GM23338 (cell line): ENCODE measurements at regions not wholly inside any gene's neighbourhood (a gene's known extent, or its start where the extent isn't known, plus 50 kb on each side); places are given as distances from the start of the nearest gene placed in this dataset.

ENCODE experiments used
- ATAC-seq: fragments of 200-7000 bp; cut with Tn5 transposase; 3 replicates; pipeline ENCODE4 v1.9.1; 2020
- DNase-seq: peaks from one replicate; pipeline ENCODE4 v3.0.0-alpha.2; 2015; ENCODE audit warnings: low spot score
- H2AFZ ChIP-seq: fragments of 200-600 bp; sonication (generic); 2 replicates; pipeline ENCODE4 v1.8.0; 2016; ENCODE audit warnings: antibody characterized with exemption, mild to moderate bottlenecking, moderate library complexity
- H3F3A ChIP-seq: fragments of 200-600 bp; sonication (generic); replicated peaks from 2 replicates; pipeline ENCODE4 v1.8.0; 2017; ENCODE audit warnings: antibody characterized with exemption, mixed run types, low read depth
- H3K27ac ChIP-seq: fragments of 200-600 bp; sonication (generic); 2 replicates; pipeline ENCODE4 v1.6.1; 2016; ENCODE audit warnings: low read depth
- H3K27me3 ChIP-seq: fragments of 200-600 bp; sonication (generic); 2 replicates; pipeline ENCODE4 v1.8.0; 2016; ENCODE audit warnings: mild to moderate bottlenecking, mixed run types, moderate library complexity; ENCODE audit not compliant: insufficient read depth
- H3K36me3 ChIP-seq: fragments of 200-600 bp; sonication (generic); 2 replicates; pipeline ENCODE4 v1.8.0; 2016; ENCODE audit warnings: mild to moderate bottlenecking; ENCODE audit not compliant: insufficient read depth
- H3K4me1 ChIP-seq: fragments of 200-600 bp; sonication (generic); 2 replicates; pipeline ENCODE4 v1.8.0; 2016; ENCODE audit warnings: mild to moderate bottlenecking, moderate library complexity; ENCODE audit not compliant: insufficient read depth
- H3K4me2 ChIP-seq: fragments of 200-600 bp; sonication (generic); 2 replicates; pipeline ENCODE4 v1.7.1; 2017; ENCODE audit warnings: mixed run types
- H3K4me3 ChIP-seq: fragments of 200-600 bp; sonication (generic); 2 replicates; pipeline ENCODE4 v1.6.1; 2016; ENCODE audit warnings: mixed run types
- H3K79me2 ChIP-seq: fragments of 200-600 bp; sonication (generic); replicated peaks from 2 replicates; pipeline ENCODE4 v1.8.0; 2017; ENCODE audit warnings: mild to moderate bottlenecking; ENCODE audit not compliant: insufficient read depth
- H3K9me2 ChIP-seq: fragments of 200-600 bp; sonication (generic); 2 replicates; pipeline ENCODE4 v1.8.0; 2017; ENCODE audit not compliant: insufficient read depth
- H4K20me1 ChIP-seq: fragments of 200-600 bp; sonication (generic); replicated peaks from 2 replicates; pipeline ENCODE4 v1.8.0; 2017; ENCODE audit warnings: mild to moderate bottlenecking; ENCODE audit not compliant: insufficient read depth
- H3K27ac Mint-ChIP-seq: 2 replicates; pipeline ENCODE4 v1.8.0; 2020; ENCODE audit warnings: inconsistent platforms, mild to moderate bottlenecking, moderate library complexity, mixed read lengths
- H3K27me3 Mint-ChIP-seq: 3 replicates; pipeline ENCODE4 v1.8.0; 2022; ENCODE audit warnings: low read depth, mild to moderate bottlenecking, moderate library complexity, mixed read lengths, inconsistent platforms; ENCODE audit not compliant: insufficient read depth, poor library complexity
- H3K36me3 Mint-ChIP-seq: 3 replicates; pipeline ENCODE4 v1.8.0; 2021; ENCODE audit warnings: low read depth, mild to moderate bottlenecking, inconsistent platforms, moderate library complexity, mixed read lengths
- H3K4me1 Mint-ChIP-seq: 3 replicates; pipeline ENCODE4 v1.8.0; 2020; ENCODE audit warnings: mild to moderate bottlenecking, inconsistent platforms, mixed read lengths
- H3K4me3 Mint-ChIP-seq: 3 replicates; pipeline ENCODE4 v1.8.0; 2021; ENCODE audit warnings: moderate library complexity, mild to moderate bottlenecking, inconsistent platforms, mixed read lengths
- H3K9me3 Mint-ChIP-seq: 3 replicates; pipeline ENCODE4 v1.8.0; 2020; ENCODE audit warnings: moderate library complexity, mild to moderate bottlenecking, inconsistent platforms, mixed read lengths
- CREB1 ChIP-seq: fragments of 250-450 bp; sonication (Bioruptor Pico); IDR thresholded peaks from 2 replicates; pipeline ENCODE4 v1.5.0; 2020; ENCODE audit warnings: low read depth, mild to moderate bottlenecking, moderate library complexity
- CTCF ChIP-seq, 2 experiments: fragments of 200-600 bp in 1 of 2; sonication (generic) in 1 of 2; conservative IDR thresholded peaks; 2 replicates each; pipeline versions ENCODE4 v1.5.1 to v1.6.1; 2016 to 2017; ENCODE audit warnings: antibody characterized with exemption in 2 of 2, low read depth in 2 of 2, mild to moderate bottlenecking in 2 of 2, moderate library complexity in 1 of 2
- ETS1 ChIP-seq: IDR thresholded peaks from 2 replicates; pipeline ENCODE4 v1.6.1; 2016; ENCODE audit warnings: antibody characterized with exemption
- EZH2 ChIP-seq: fragments of 200-600 bp; sonication (generic); IDR thresholded peaks from one replicate; pipeline ENCODE4 v1.8.0; 2017; ENCODE audit warnings: antibody characterized with exemption, mild to moderate bottlenecking, low read depth; ENCODE audit not compliant: unreplicated experiment
- EZH2phosphoT487 ChIP-seq: fragments of 200-600 bp; sonication (generic); IDR thresholded peaks from one replicate; pipeline ENCODE4 v1.8.1; 2018; ENCODE audit warnings: antibody characterized with exemption; ENCODE audit not compliant: unreplicated experiment
- JUNB ChIP-seq: IDR thresholded peaks from one replicate; pipeline ENCODE4 v1.6.1; 2016; ENCODE audit warnings: antibody characterized with exemption; ENCODE audit not compliant: unreplicated experiment
- NANOG ChIP-seq: IDR thresholded peaks from 2 replicates; pipeline ENCODE4 v1.6.1; 2016; ENCODE audit warnings: antibody characterized with exemption, borderline replicate concordance
- POLR2AphosphoS5 ChIP-seq: IDR thresholded peaks from 2 replicates; pipeline ENCODE4 v1.6.1; 2016; ENCODE audit warnings: antibody characterized with exemption, low read depth
- STAT1 ChIP-seq: IDR thresholded peaks from one replicate; pipeline ENCODE4 v1.6.1; 2016; ENCODE audit warnings: antibody characterized with exemption; ENCODE audit not compliant: unreplicated experiment
- ZNF114 ChIP-seq: fragments of 250-450 bp; sonication (Bioruptor Pico); IDR thresholded peaks from 2 replicates; pipeline ENCODE4 v1.5.0; 2020; ENCODE audit warnings: mild to moderate bottlenecking, moderate library complexity
- ZNF331 ChIP-seq: fragments of 250-450 bp; sonication (Bioruptor Pico); IDR thresholded peaks from 2 replicates; pipeline ENCODE4 v1.5.0; 2020; ENCODE audit warnings: low read depth, mild to moderate bottlenecking, moderate library complexity
- ZNF462 ChIP-seq: fragments of 250-450 bp; sonication (Bioruptor Pico); IDR thresholded peaks from 2 replicates; pipeline ENCODE4 v1.5.0; 2020; ENCODE audit warnings: mild to moderate bottlenecking, moderate library complexity
- TF ChIP-seq, protein P1 (sequence below): IDR thresholded peaks from one replicate; pipeline ENCODE4 v1.6.1; 2018; ENCODE audit warnings: antibody characterized with exemption; ENCODE audit not compliant: unreplicated experiment

GRCh38 chr12:115521771-115522409 is 755.6 kb downstream of the MED13L start:
- no peak for DNase-seq
- peak overlapping the region; percentile 93 for H2AFZ ChIP-seq
- ATAC-seq, result no peak
- no peaks in the 10 kb centered on the region for H3K36me3 ChIP-seq
- no peaks in the 10 kb centered on the region for H3K27me3 ChIP-seq
- H3K4me3 ChIP-seq, result no peak overlapping the region
- peaks cover 4% of the 10 kb centered on the region; the same call in 1 of the 2 replicates for H3K4me1 ChIP-seq
- TF ChIP-seq NANOG (no peak), STAT1 (no peak), EZH2 (no peak), ETS1 (no peak), ZNF331 (CRISPR knock-in tag) (no peak), EZH2phosphoT487 (no peak), CREB1 (no peak), ZNF114 (CRISPR knock-in tag) (no peak), JUNB (no peak), ZNF462 (no peak), POLR2AphosphoS5 (no peak), CTCF (conservative IDR thresholded peaks at IDR 0.05; ENCODE audit: low read depth in 2 of 2) (no peak)
- TF ChIP-seq, protein P1, sequence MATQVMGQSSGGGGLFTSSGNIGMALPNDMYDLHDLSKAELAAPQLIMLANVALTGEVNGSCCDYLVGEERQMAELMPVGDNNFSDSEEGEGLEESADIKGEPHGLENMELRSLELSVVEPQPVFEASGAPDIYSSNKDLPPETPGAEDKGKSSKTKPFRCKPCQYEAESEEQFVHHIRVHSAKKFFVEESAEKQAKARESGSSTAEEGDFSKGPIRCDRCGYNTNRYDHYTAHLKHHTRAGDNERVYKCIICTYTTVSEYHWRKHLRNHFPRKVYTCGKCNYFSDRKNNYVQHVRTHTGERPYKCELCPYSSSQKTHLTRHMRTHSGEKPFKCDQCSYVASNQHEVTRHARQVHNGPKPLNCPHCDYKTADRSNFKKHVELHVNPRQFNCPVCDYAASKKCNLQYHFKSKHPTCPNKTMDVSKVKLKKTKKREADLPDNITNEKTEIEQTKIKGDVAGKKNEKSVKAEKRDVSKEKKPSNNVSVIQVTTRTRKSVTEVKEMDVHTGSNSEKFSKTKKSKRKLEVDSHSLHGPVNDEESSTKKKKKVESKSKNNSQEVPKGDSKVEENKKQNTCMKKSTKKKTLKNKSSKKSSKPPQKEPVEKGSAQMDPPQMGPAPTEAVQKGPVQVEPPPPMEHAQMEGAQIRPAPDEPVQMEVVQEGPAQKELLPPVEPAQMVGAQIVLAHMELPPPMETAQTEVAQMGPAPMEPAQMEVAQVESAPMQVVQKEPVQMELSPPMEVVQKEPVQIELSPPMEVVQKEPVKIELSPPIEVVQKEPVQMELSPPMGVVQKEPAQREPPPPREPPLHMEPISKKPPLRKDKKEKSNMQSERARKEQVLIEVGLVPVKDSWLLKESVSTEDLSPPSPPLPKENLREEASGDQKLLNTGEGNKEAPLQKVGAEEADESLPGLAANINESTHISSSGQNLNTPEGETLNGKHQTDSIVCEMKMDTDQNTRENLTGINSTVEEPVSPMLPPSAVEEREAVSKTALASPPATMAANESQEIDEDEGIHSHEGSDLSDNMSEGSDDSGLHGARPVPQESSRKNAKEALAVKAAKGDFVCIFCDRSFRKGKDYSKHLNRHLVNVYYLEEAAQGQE, result no peak
- H3K27ac Mint-ChIP-seq, result no peak overlapping the region
- no peak overlapping the region for H3K27ac ChIP-seq
- H4K20me1 ChIP-seq, result no peaks in the 10 kb centered on the region
- H3K4me1 Mint-ChIP-seq, result peaks cover 15% of the 10 kb centered on the region
- H3K27me3 Mint-ChIP-seq, result no peaks in the 10 kb centered on the region
- H3K9me3 Mint-ChIP-seq, result peaks cover 13% of the 10 kb centered on the region; the same call in 2 of the 3 replicates
- 0 out of 2 replicates have a peak, but pooled peaks cover under 1% of the 10 kb centered on the region for H3K9me2 ChIP-seq
- H3K4me3 Mint-ChIP-seq, result no peak overlapping the region
- H3K79me2 ChIP-seq, result no peaks in the 10 kb centered on the region
- H3F3A ChIP-seq, result no peaks in the 10 kb centered on the region
- H3K4me2 ChIP-seq, result no peak overlapping the region
- peaks cover 9% of the 10 kb centered on the region; the same call in 2 of the 3 replicates for H3K36me3 Mint-ChIP-seq
